Endothelial cell of umbilical vein (primary cell): ENCODE measurements at regions not wholly inside any gene's neighbourhood (a gene's known extent, or its start where the extent isn't known, plus 50 kb on each side); places are given as distances from the start of the nearest gene placed in this dataset.

Source experiments
- BruUV-seq: library from RNA; stranded (reverse); fragments of 400-500 nt; replicated peaks from 2 replicates; lab custom pipeline; 2021; lab: Mats Ljungman, UMichigan
- CTCF ChIA-PET: fragments of 300-600, 350-600 bp; sonication (Branson Sonifier 250); formaldehyde crosslinking; loops from one replicate; lab custom pipeline; 2021; ENCODE audit warnings: antibody characterized with exemption, inconsistent platforms; lab: Charles Lee
- POLR2A ChIA-PET: fragments of 300-600, 350-600 bp; sonication (Branson Sonifier 250); formaldehyde crosslinking; loops from one replicate; lab custom pipeline; 2021; ENCODE audit warnings: antibody characterized with exemption, inconsistent platforms; lab: Charles Lee
- DNase-seq: peaks from one replicate; pipeline ENCODE4 v3.0.0-alpha.2; 2011; ENCODE audit warnings: low read depth, low spot score
- FAIRE-seq: peaks from 2 replicates; lab custom pipeline; 2011; peaks lifted over from hg19 to GRCh38; lab: Jason Lieb, UNC
- H2AFZ ChIP-seq: 2 replicates; pipeline ENCODE4 v1.6.0; 2012; ENCODE audit warnings: low read depth, low read length, control low read depth, inconsistent platforms
- H3K27ac ChIP-seq: 2 replicates; pipeline ENCODE4 v1.5.1; 2011; ENCODE audit warnings: low read depth, mild to moderate bottlenecking, control low read depth, low read length, moderate library complexity; ENCODE audit not compliant: insufficient read depth
- H3K27me3 ChIP-seq, 2 experiments: 2 replicates each; pipeline versions ENCODE4 v1.6.0 to v1.6.1; 2011; ENCODE audit warnings: low read length in 2 of 2, mixed read lengths in 1 of 2; ENCODE audit not compliant: control insufficient read depth in 2 of 2, insufficient read depth in 2 of 2
- H3K36me3 ChIP-seq, 2 experiments: 2 replicates in 1 of 2; 3 replicates in 1 of 2; pipeline ENCODE4 v1.5.1; 2011; ENCODE audit warnings: low read length in 2 of 2, mild to moderate bottlenecking in 1 of 2, moderate library complexity in 1 of 2; ENCODE audit not compliant: control insufficient read depth in 2 of 2, insufficient read depth in 2 of 2; ENCODE audit errors: extremely low read depth in 1 of 2
- H3K4me1 ChIP-seq: 3 replicates; pipeline ENCODE4 v1.5.1; 2011; ENCODE audit warnings: mild to moderate bottlenecking, low read length; ENCODE audit not compliant: control insufficient read depth, insufficient read depth; ENCODE audit errors: extremely low read depth
- H3K4me2 ChIP-seq: 2 replicates; pipeline ENCODE4 v1.6.1; 2011; ENCODE audit warnings: low read length, control low read depth, mixed read lengths; ENCODE audit not compliant: insufficient read depth
- H3K4me3 ChIP-seq, 3 experiments: fragments of 200-600 bp in 1 of 3; sonication (generic), shearing (Covaris generic) in 1 of 3; replicated peaks in 1 of 3; 2 replicates each; pipeline ENCODE4 v1.5.1; 2011 to 2016; ENCODE audit warnings: control low read depth in 3 of 3, low read length in 3 of 3, mild to moderate bottlenecking in 2 of 3, inconsistent platforms in 1 of 3, low read depth in 1 of 3, moderate library complexity in 1 of 3; ENCODE audit not compliant: insufficient read depth in 1 of 3
- H3K79me2 ChIP-seq: 2 replicates; pipeline ENCODE4 v1.6.0; 2012; ENCODE audit warnings: low read length, inconsistent platforms; ENCODE audit not compliant: control insufficient read depth, insufficient read depth
- H3K9ac ChIP-seq: replicated peaks from 2 replicates; pipeline ENCODE3; 2011; ENCODE audit warnings: low read length, control low read depth; ENCODE audit not compliant: insufficient read depth; ENCODE audit errors: extremely low read depth
- H3K9me1 ChIP-seq: replicated peaks from 3 replicates; pipeline ENCODE4 v1.6.0; 2011; ENCODE audit warnings: mild to moderate bottlenecking, low read length; ENCODE audit not compliant: control insufficient read depth, insufficient read depth; ENCODE audit errors: extremely low read depth
- H3K9me3 ChIP-seq: replicated peaks from 2 replicates; pipeline ENCODE4 v1.5.1; 2012; ENCODE audit warnings: low read length, inconsistent platforms; ENCODE audit not compliant: control insufficient read depth, insufficient read depth
- H4K20me1 ChIP-seq: replicated peaks from 2 replicates; pipeline ENCODE3; 2011; ENCODE audit warnings: mild to moderate bottlenecking, low read length; ENCODE audit not compliant: control insufficient read depth, insufficient read depth; ENCODE audit errors: extremely low read depth
- EZH2 ChIP-seq: IDR thresholded peaks from 2 replicates; pipeline ENCODE4 v1.6.1; 2012; ENCODE audit warnings: borderline replicate concordance, low read depth, mild to moderate bottlenecking, moderate library complexity, low read length, inconsistent platforms; ENCODE audit not compliant: severe bottlenecking
- FOS ChIP-seq: IDR thresholded peaks from 2 replicates; pipeline ENCODE4 v1.6.1; 2011; ENCODE audit warnings: mild to moderate bottlenecking, low read length, moderate library complexity, borderline replicate concordance; ENCODE audit not compliant: insufficient read depth
- GATA2 ChIP-seq: IDR thresholded peaks from 2 replicates; pipeline ENCODE4 v1.7.0; 2011; ENCODE audit warnings: low read depth, mild to moderate bottlenecking, moderate library complexity, mixed read lengths, low read length; ENCODE audit not compliant: insufficient read length, insufficient read depth
- JUN ChIP-seq: IDR thresholded peaks from 2 replicates; pipeline ENCODE4 v1.6.1; 2011; ENCODE audit warnings: borderline replicate concordance, low read depth; ENCODE audit not compliant: insufficient read length, insufficient read depth
- MYC ChIP-seq: IDR thresholded peaks from one replicate; pipeline ENCODE4 v1.6.1; 2011; ENCODE audit warnings: mild to moderate bottlenecking, low read depth, low read length
- POLR2A ChIP-seq: IDR thresholded peaks from 2 replicates; pipeline ENCODE4 v1.6.1; 2012; ENCODE audit warnings: low read depth, mild to moderate bottlenecking, control low read depth, low read length
- POLR2AphosphoS5 ChIP-seq: IDR thresholded peaks from 2 replicates; pipeline ENCODE4 v1.6.1; 2012; ENCODE audit warnings: low read depth, mild to moderate bottlenecking, control low read depth, low read length, moderate library complexity; ENCODE audit not compliant: insufficient read depth
- dilution Hi-C: fragments of 300-500 bp; cut with MboI; formaldehyde crosslinking; loops from one replicate; pipeline ENCODE4 v1.15.0; 2019; ENCODE audit warnings: low sequenced_read_pairs; ENCODE audit not compliant: extremely low pct_ligation_motif_present
- intact Hi-C: fragments of 100-400 bp; cut with micrococcal nuclease; formaldehyde crosslinking; loops from one replicate; pipeline ENCODE4 v1.10.0; 2022
- TF ChIP-seq, protein P1 (sequence below), 2 donors: IDR thresholded peaks; 1 replicate in 1 of 2; 2 replicates in 1 of 2; pipeline ENCODE4 v1.5.1; 2011; ENCODE audit warnings: low read length in 2 of 2, mild to moderate bottlenecking in 2 of 2, moderate library complexity in 2 of 2, control low read depth in 1 of 2, inconsistent platforms in 1 of 2, low read depth in 1 of 2; ENCODE audit not compliant: insufficient read depth in 1 of 2; ENCODE audit errors: extremely low read depth in 1 of 2
- TF ChIP-seq, protein P2 (sequence below): IDR thresholded peaks from 2 replicates; pipeline ENCODE4 v1.6.1; 2011; ENCODE audit not compliant: insufficient read depth, insufficient read length

DNA sequence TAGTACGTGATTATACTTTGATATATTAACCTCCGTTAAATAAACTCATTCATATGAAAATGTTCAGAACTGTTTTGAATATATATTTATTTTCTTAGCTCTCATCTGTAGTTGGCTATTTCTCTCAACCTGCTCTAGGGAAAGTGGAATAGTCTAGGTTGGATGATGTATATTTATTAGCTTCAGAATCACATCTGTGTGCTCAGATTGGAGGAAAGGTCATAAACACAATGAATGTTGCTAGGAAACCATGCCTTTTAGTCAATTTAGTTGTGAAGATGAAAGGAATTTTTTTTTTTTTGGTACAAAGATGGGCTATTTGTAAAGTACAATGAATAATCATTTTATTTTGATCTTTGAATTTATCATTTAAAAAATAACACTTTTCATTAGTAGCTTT, 439.1 kb downstream of the FOXG1 start:
- H3K4me3 ChIP-seq: no peak overlapping the region
- no peak for DNase-seq
- H3K9ac ChIP-seq: no peak overlapping the region
- H3K9me3 ChIP-seq: no peaks in the 10 kb centered on the region
- TF ChIP-seq MYC (no peak), GATA2 (no peak), POLR2A (no peak), EZH2 (no peak), POLR2AphosphoS5 (no peak), FOS (no peak), JUN (no peak)
- TF ChIP-seq, protein P1, sequence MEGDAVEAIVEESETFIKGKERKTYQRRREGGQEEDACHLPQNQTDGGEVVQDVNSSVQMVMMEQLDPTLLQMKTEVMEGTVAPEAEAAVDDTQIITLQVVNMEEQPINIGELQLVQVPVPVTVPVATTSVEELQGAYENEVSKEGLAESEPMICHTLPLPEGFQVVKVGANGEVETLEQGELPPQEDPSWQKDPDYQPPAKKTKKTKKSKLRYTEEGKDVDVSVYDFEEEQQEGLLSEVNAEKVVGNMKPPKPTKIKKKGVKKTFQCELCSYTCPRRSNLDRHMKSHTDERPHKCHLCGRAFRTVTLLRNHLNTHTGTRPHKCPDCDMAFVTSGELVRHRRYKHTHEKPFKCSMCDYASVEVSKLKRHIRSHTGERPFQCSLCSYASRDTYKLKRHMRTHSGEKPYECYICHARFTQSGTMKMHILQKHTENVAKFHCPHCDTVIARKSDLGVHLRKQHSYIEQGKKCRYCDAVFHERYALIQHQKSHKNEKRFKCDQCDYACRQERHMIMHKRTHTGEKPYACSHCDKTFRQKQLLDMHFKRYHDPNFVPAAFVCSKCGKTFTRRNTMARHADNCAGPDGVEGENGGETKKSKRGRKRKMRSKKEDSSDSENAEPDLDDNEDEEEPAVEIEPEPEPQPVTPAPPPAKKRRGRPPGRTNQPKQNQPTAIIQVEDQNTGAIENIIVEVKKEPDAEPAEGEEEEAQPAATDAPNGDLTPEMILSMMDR (IDR thresholded peaks at IDR 0.05; ENCODE audit: extremely low read depth in 1 of 2, insufficient read depth in 1 of 2, low read depth in 1 of 2, low read length in 2 of 2): no peak
- TF ChIP-seq, protein P2, sequence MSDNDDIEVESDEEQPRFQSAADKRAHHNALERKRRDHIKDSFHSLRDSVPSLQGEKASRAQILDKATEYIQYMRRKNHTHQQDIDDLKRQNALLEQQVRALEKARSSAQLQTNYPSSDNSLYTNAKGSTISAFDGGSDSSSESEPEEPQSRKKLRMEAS: no peak
- no peak overlapping the region for H2AFZ ChIP-seq
- H3K27ac ChIP-seq: no peak overlapping the region
- no TSS peak for BruUV-seq
- H3K4me1 ChIP-seq: no peaks in the 10 kb centered on the region
- H3K4me2 ChIP-seq: no peak overlapping the region
- H3K79me2 ChIP-seq: no peaks in the 10 kb centered on the region
- ChIA-PET CTCF (interaction anchor here (1.3 kb wide), 1 partner anchor 10 kb away, joined by 3 read pairs; no protein-coding TSS in a partner anchor), POLR2A (no interaction called here)
- H3K27me3 ChIP-seq: peaks cover 0 to 2% of the 10 kb centered on the region in 2 experiments
- H3K9me1 ChIP-seq: no peaks in the 10 kb centered on the region
- no peaks in the 10 kb centered on the region for H4K20me1 ChIP-seq
- no peaks in the 10 kb centered on the region for H3K36me3 ChIP-seq
- intact Hi-C loops: no loop called here
- dilution Hi-C loops: no loop called here
- no peak for FAIRE-seq
